H1 (cell line): ENCODE measurements at regions not wholly inside any gene's neighbourhood (a gene's known extent, or its start where the extent isn't known, plus 50 kb on each side); places are given as distances from the start of the nearest gene placed in this dataset.

Experiments
- CTCF ChIA-PET: fragments of 300-600 bp; sonication (Branson Sonifier 250); formaldehyde crosslinking; loops from one replicate; lab custom pipeline; 2021; ENCODE audit not compliant: partially characterized antibody; lab: Charles Lee
- POLR2A ChIA-PET: fragments of 300-600 bp; sonication (Branson Sonifier 250); formaldehyde crosslinking; loops from one replicate; lab custom pipeline; 2021; ENCODE audit warnings: inconsistent platforms; ENCODE audit not compliant: partially characterized antibody; lab: Charles Lee
- DNase-seq, 2 experiments: peaks; one replicate each; pipeline versions ENCODE4 v3.0.0 to v3.0.0-alpha.2; 2010 to 2022; ENCODE audit warnings: low spot score in 2 of 2, low read depth in 1 of 2, mixed read lengths in 1 of 2
- FAIRE-seq: peaks from 2 replicates; lab custom pipeline; 2011; peaks lifted over from hg19 to GRCh38; lab: Jason Lieb, UNC
- H2AFZ ChIP-seq: 2 replicates; pipeline ENCODE4 v1.8.1; 2012; ENCODE audit warnings: low read length, inconsistent platforms
- H2AK5ac ChIP-seq: 2 replicates; pipeline ENCODE4 v1.6.1; 2013; ENCODE audit warnings: low read depth, low read length
- H2BK120ac ChIP-seq: replicated peaks from 2 replicates; pipeline ENCODE3; 2013; ENCODE audit warnings: low read depth, low read length, inconsistent platforms
- H2BK12ac ChIP-seq: 2 replicates; pipeline ENCODE4 v1.6.1; 2013; ENCODE audit warnings: low read depth, low read length
- H2BK15ac ChIP-seq: 2 replicates; pipeline ENCODE4 v1.6.1; 2013; ENCODE audit warnings: low read length
- H2BK20ac ChIP-seq: 2 replicates; pipeline ENCODE4 v1.6.1; 2013; ENCODE audit warnings: low read length
- H2BK5ac ChIP-seq: 2 replicates; pipeline ENCODE4 v1.6.1; 2013; ENCODE audit warnings: low read depth, low read length
- H3K14ac ChIP-seq: 2 replicates; pipeline ENCODE4 v1.6.1; 2013; ENCODE audit warnings: inconsistent platforms; ENCODE audit not compliant: insufficient read length
- H3K18ac ChIP-seq: 2 replicates; pipeline ENCODE4 v1.6.1; 2013; ENCODE audit warnings: low read length; ENCODE audit errors: extremely low read depth
- H3K23ac ChIP-seq: 2 replicates; pipeline ENCODE4 v1.6.1; 2013; ENCODE audit warnings: inconsistent platforms; ENCODE audit not compliant: insufficient read length
- H3K23me2 ChIP-seq: 2 replicates; pipeline ENCODE4 v1.6.1; 2013; ENCODE audit warnings: low read depth, low read length
- H3K27ac ChIP-seq: 2 replicates; pipeline ENCODE4 v1.6.1; 2011; ENCODE audit warnings: low read depth, low read length, inconsistent platforms
- H3K27me3 ChIP-seq, 4 experiments: replicated peaks in 1 of 4; 1 replicate in 1 of 4; 2 replicates in 3 of 4; pipeline versions ENCODE4 v1.6.1 to v1.8.1; 2011 to 2013; ENCODE audit warnings: low read length in 3 of 4, mild to moderate bottlenecking in 3 of 4, inconsistent platforms in 2 of 4, mixed read lengths in 2 of 4, moderate library complexity in 1 of 4; ENCODE audit not compliant: control insufficient read depth in 3 of 4, insufficient read depth in 3 of 4; ENCODE audit errors: extremely low read depth in 1 of 4
- H3K36me3 ChIP-seq, 4 experiments: 2 replicates each; pipeline versions ENCODE4 v1.6.1 to v1.8.1; 2011 to 2013; ENCODE audit warnings: mild to moderate bottlenecking in 4 of 4, low read length in 3 of 4, moderate library complexity in 2 of 4, control low read depth in 1 of 4, inconsistent platforms in 1 of 4; ENCODE audit not compliant: insufficient read depth in 4 of 4, control insufficient read depth in 2 of 4
- H3K4ac ChIP-seq: replicated peaks from 2 replicates; pipeline ENCODE3; 2013; ENCODE audit warnings: low read length, low read depth, mixed read lengths, inconsistent platforms; ENCODE audit not compliant: insufficient read length
- H3K4me1 ChIP-seq, 4 experiments: replicated peaks in 1 of 4; 1 replicate in 1 of 4; 2 replicates in 3 of 4; pipeline versions ENCODE4 v1.6.1 to v1.8.1; 2011 to 2013; ENCODE audit warnings: low read length in 3 of 4, inconsistent platforms in 2 of 4, mixed read lengths in 1 of 4; ENCODE audit not compliant: insufficient read depth in 4 of 4, control insufficient read depth in 3 of 4
- H3K4me2 ChIP-seq, 2 experiments: 2 replicates each; pipeline versions ENCODE4 v1.6.1 to v1.8.1; 2011 to 2013; ENCODE audit warnings: low read depth in 2 of 2, low read length in 2 of 2, control low read depth in 1 of 2, inconsistent platforms in 1 of 2, mild to moderate bottlenecking in 1 of 2; ENCODE audit not compliant: insufficient read depth in 1 of 2
- H3K4me3 ChIP-seq, 4 experiments: fragments of 200-600, 300-600 bp in 1 of 4; sonication (generic), shearing (Covaris generic), sonication (Bioruptor Twin) in 1 of 4; 2 replicates each; pipeline versions ENCODE4 v1.5.1 to v1.8.1; 2011 to 2016; ENCODE audit warnings: low read length in 4 of 4, low read depth in 3 of 4, control low read depth in 2 of 4, inconsistent platforms in 2 of 4, mild to moderate bottlenecking in 2 of 4, mixed read lengths in 1 of 4, moderate library complexity in 1 of 4; ENCODE audit not compliant: insufficient read depth in 2 of 4; ENCODE audit errors: extremely low read depth in 1 of 4
- H3K56ac ChIP-seq: replicated peaks from 2 replicates; pipeline ENCODE3; 2013; ENCODE audit warnings: low read depth, mild to moderate bottlenecking, mixed read lengths, low read length, inconsistent platforms; ENCODE audit not compliant: insufficient read length
- H3K79me1 ChIP-seq: 2 replicates; pipeline ENCODE4 v1.6.1; 2013; ENCODE audit warnings: low read depth, low read length, control low read depth
- H3K79me2 ChIP-seq, 2 experiments: 2 replicates each; pipeline versions ENCODE4 v1.6.1 to v1.8.1; 2012 to 2013; ENCODE audit warnings: low read length in 2 of 2, mild to moderate bottlenecking in 2 of 2, inconsistent platforms in 1 of 2; ENCODE audit not compliant: insufficient read depth in 2 of 2, control insufficient read depth in 1 of 2
- H3K9ac ChIP-seq, 4 experiments: replicated peaks in 1 of 4; 1 replicate in 1 of 4; 2 replicates in 3 of 4; pipeline versions ENCODE4 v1.6.1 to v1.8.1; 2011 to 2013; ENCODE audit warnings: low read depth in 3 of 4, low read length in 3 of 4, control low read depth in 2 of 4, mild to moderate bottlenecking in 2 of 4, moderate library complexity in 2 of 4, inconsistent platforms in 1 of 4; ENCODE audit errors: extremely low read depth in 1 of 4
- H3K9me3 ChIP-seq, 2 experiments: 2 replicates each; pipeline versions ENCODE4 v1.6.1 to v1.8.1; 2012 to 2013; ENCODE audit warnings: mild to moderate bottlenecking in 2 of 2, moderate library complexity in 2 of 2, control low read depth in 1 of 2, inconsistent platforms in 1 of 2, low read depth in 1 of 2, low read length in 1 of 2, mixed read lengths in 1 of 2; ENCODE audit not compliant: insufficient read depth in 2 of 2
- H4K20me1 ChIP-seq, 2 experiments: replicated peaks in 1 of 2; 2 replicates each; pipeline versions ENCODE3 to v1.8.1; 2011 to 2013; ENCODE audit warnings: inconsistent platforms in 2 of 2, low read length in 2 of 2, mild to moderate bottlenecking in 1 of 2; ENCODE audit not compliant: insufficient read depth in 2 of 2, control insufficient read depth in 1 of 2
- H4K5ac ChIP-seq: 2 replicates; pipeline ENCODE4 v1.6.1; 2013; ENCODE audit warnings: low read length, low read depth, mixed read lengths, inconsistent platforms; ENCODE audit not compliant: insufficient read length
- H4K8ac ChIP-seq: 2 replicates; pipeline ENCODE4 v1.8.0; 2013; ENCODE audit warnings: mild to moderate bottlenecking, moderate library complexity, low read length, inconsistent platforms; ENCODE audit not compliant: insufficient read depth; ENCODE audit errors: extremely low read depth
- H4K91ac ChIP-seq: replicated peaks from 2 replicates; pipeline ENCODE3; 2013; ENCODE audit warnings: low read length, mixed read lengths, inconsistent platforms; ENCODE audit not compliant: insufficient read length
- MAFK ChIP-seq: IDR thresholded peaks from 2 replicates; pipeline ENCODE4 v1.6.1; 2012; ENCODE audit warnings: low read depth, mild to moderate bottlenecking, improper control_type of control experiment, low read length
- RXRA ChIP-seq: IDR thresholded peaks from 2 replicates; pipeline ENCODE4 v1.6.1; 2011; ENCODE audit warnings: low read depth, mild to moderate bottlenecking, low read length, moderate library complexity; ENCODE audit not compliant: insufficient read depth
- ZNF274 ChIP-seq: IDR thresholded peaks from 2 replicates; pipeline ENCODE4 v1.7.0; 2012; ENCODE audit warnings: low read length, borderline replicate concordance; ENCODE audit errors: extremely low read depth
- WGBS, 2 experiments: shearing (Covaris generic) in 1 of 2; methylation state at CpG; one replicate each; pipeline versions ENCODE4 v1.1.6 to v1.1.7; 2013 to 2015; ENCODE audit warnings: low lambda C conversion rate in 2 of 2, mixed read lengths in 2 of 2, inconsistent platforms in 1 of 2, low coverage in 1 of 2, missing lambda C conversion rate in 1 of 2; ENCODE audit not compliant: insufficient replicate concordance in 2 of 2, insufficient coverage in 1 of 2, insufficient read length in 1 of 2; ENCODE audit errors: extremely low coverage in 1 of 2, missing lambda C conversion rate in 1 of 2; 5-methylcytosine and 5-hydroxymethylcytosine counted together

DNA sequence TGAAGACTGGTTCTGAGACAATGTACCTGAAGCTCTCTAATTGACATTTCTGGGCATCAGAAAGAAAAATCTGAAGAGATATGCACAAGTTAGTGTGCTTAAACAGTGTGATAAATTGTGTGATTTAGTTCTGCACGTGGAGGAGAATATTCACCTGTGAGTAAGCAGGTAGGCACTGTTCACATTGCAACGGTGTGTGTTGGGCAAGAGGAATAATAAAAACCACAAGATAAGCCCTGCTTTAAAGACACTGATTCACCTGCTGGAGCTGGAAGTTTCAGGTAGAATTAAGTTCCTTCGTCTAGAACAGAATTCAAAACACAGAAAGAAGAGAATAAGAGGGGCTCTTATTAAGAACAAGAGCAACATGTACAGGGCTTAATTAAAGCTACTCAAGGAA, 864.3 kb upstream of the SOX11 start:
- no peak overlapping the region for H3K4me3 ChIP-seq
- no peak overlapping the region for H2BK20ac ChIP-seq
- no peak overlapping the region for H3K23ac ChIP-seq
- TF ChIP-seq MAFK (no peak), RXRA (no peak), ZNF274 (no peak)
- H2BK5ac ChIP-seq, result no peak overlapping the region
- peaks cover 0 to 2% (median 1%) of the 10 kb centered on the region in 4 experiments; a peak in 2 of 7 replicates for H3K4me1 ChIP-seq
- no peak overlapping the region for H4K91ac ChIP-seq
- no peak overlapping the region for H3K9ac ChIP-seq
- WGBS, 2 experiments, result 86% methylated on average over 3 of the region's 3 CpGs; no CpG with 5 or more reads in 1 of the 2 experiments
- no peaks in the 10 kb centered on the region for H3K9me3 ChIP-seq
- no peak overlapping the region for H3K14ac ChIP-seq
- no peak overlapping the region for H2BK120ac ChIP-seq
- H3K23me2 ChIP-seq, result no peaks in the 10 kb centered on the region; the same call in 1 of the 2 replicates
- ChIA-PET CTCF (no interaction called here), POLR2A (no interaction called here)
- H3K27me3 ChIP-seq, result no peaks in the 10 kb centered on the region
- no peak overlapping the region for H4K5ac ChIP-seq
- H3K4ac ChIP-seq, result no peak overlapping the region
- H3K4me2 ChIP-seq, result no peak overlapping the region
- no peak for FAIRE-seq
- H2AK5ac ChIP-seq, result no peak overlapping the region
- H3K36me3 ChIP-seq, result no peaks in the 10 kb centered on the region
- H4K20me1 ChIP-seq, result no peaks in the 10 kb centered on the region
- no peak for DNase-seq
- H4K8ac ChIP-seq, result no peak overlapping the region
- no peaks in the 10 kb centered on the region for H3K79me2 ChIP-seq
- H3K18ac ChIP-seq, result no peak overlapping the region
- H3K79me1 ChIP-seq, result no peaks in the 10 kb centered on the region
- no peak overlapping the region for H2BK15ac ChIP-seq
- no peak overlapping the region; the same call in 1 of the 2 replicates for H2AFZ ChIP-seq
- no peak overlapping the region for H3K56ac ChIP-seq
- H2BK12ac ChIP-seq, result no peak overlapping the region
- no peak overlapping the region for H3K27ac ChIP-seq
